ENCODE measurements at regions not wholly inside any gene's neighbourhood (a gene's known extent, or its start where the extent isn't known, plus 50 kb on each side); places are given as distances from the start of the nearest gene placed in this dataset.
A peak's percentile ranks its signal among the peaks of the same experiment; 100 is the strongest.

DNA sequence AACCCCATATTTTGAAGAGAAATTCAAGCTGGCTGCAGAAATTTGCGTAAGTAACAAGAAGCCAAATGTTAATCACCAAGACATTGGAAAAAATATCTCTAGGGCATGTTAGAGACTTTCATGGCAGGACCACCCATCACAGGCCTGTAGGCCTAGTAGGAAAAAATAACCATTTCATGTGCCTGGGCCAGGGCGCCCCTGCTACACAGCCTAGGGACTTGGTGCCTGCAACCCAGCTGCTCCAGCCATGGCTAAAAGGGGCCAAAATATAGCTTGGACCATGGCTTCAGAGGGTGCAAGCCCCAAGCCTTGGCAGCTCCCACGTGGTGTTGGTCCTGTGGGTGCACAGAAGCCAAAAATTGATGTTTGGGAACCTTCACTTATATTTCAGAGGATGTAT, 167.7 kb upstream of the NMUR2 start:
- no peaks in the 10 kb centered on the region for H3K36me3 ChIP-seq
- no peaks in the 10 kb centered on the region for H3K27me3 ChIP-seq
- ATAC-seq = no peak
- H3K9me3 ChIP-seq = no peaks in the 10 kb centered on the region
- WGBS (ENCODE audit: insufficient coverage, low coverage, low lambda C conversion rate, missing lambda C conversion rate) = 91% methylated on average over 1 of the region's 3 CpGs
- no peaks in the 10 kb centered on the region for H3K4me1 ChIP-seq
- no peak for DNase-seq
- H3K27ac ChIP-seq = no peak overlapping the region
- TF ChIP-seq, protein P1, sequence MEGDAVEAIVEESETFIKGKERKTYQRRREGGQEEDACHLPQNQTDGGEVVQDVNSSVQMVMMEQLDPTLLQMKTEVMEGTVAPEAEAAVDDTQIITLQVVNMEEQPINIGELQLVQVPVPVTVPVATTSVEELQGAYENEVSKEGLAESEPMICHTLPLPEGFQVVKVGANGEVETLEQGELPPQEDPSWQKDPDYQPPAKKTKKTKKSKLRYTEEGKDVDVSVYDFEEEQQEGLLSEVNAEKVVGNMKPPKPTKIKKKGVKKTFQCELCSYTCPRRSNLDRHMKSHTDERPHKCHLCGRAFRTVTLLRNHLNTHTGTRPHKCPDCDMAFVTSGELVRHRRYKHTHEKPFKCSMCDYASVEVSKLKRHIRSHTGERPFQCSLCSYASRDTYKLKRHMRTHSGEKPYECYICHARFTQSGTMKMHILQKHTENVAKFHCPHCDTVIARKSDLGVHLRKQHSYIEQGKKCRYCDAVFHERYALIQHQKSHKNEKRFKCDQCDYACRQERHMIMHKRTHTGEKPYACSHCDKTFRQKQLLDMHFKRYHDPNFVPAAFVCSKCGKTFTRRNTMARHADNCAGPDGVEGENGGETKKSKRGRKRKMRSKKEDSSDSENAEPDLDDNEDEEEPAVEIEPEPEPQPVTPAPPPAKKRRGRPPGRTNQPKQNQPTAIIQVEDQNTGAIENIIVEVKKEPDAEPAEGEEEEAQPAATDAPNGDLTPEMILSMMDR (IDR thresholded peaks at IDR 0.05) = no peak
- no peak for TF ChIP-seq POLR2A (IDR thresholded peaks at IDR 0.05)
- intact Hi-C loops (cut with DNase I) = no loop called here
- no peak overlapping the region for H3K4me3 ChIP-seq

DNA sequence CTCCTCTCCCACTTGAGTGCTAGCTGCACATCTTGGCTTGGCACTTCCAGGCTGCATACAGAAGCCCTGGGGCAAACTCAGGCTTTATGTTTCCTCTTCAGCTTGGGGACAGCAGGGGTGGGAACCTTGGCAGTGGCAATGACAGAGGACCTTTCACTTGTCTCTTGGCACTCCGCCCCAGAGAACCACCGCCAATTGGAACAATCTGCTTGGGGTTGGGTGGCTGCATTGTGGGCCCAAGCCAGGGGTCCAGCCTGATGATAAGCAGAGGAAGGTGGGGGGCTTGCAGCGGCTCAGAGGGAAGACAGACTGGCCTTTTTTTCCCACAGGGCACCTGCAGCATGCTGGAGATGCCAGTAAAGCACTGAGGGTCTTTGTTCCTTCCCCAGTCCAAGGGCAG, 179.0 kb upstream of the NMUR2 start:
- intact Hi-C loops (cut with DNase I) = no loop called here
- DNase-seq = no peak
- no peak for ATAC-seq

DNA sequence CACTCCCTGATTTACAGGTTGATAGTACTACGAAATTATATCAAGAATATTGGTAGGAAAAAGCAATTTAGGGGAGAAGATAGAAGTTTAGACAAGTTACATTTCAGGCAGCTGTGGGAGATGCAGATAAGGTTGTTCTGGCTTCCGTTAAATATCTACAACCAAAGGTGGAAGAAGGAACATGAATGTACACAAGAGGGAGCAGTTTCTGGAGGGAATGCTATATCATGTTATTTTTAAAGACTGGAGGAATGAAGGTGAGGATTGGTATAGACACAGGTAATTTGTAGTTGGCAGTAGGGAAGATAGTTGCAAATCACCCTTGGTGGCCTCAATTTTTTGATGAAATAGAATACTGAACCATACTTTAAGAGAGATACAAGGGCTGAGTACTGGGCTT, 187.3 kb upstream of the NMUR2 start:
- no peaks in the 10 kb centered on the region for H3K4me1 ChIP-seq
- no peaks in the 10 kb centered on the region for H3K9me3 ChIP-seq
- no peak overlapping the region for H3K4me3 ChIP-seq
- ATAC-seq (no peak), DNase-seq (no peak)
- 38% methylated on average over 2 of the region's 2 CpGs for WGBS (ENCODE audit: insufficient coverage, low coverage, low lambda C conversion rate, missing lambda C conversion rate)
- H3K36me3 ChIP-seq = no peaks in the 10 kb centered on the region
- H3K27me3 ChIP-seq = peaks cover 0 to 4% of the 10 kb centered on the region in 2 donors
- H3K27ac ChIP-seq = no peak overlapping the region
- TF ChIP-seq, protein P1 (IDR thresholded peaks at IDR 0.05) = peak in 1 of 4 donors; percentile 8
- no peak for TF ChIP-seq POLR2A (IDR thresholded peaks at IDR 0.05)
- intact Hi-C loops (cut with DNase I) = no loop called here

More for the DNA sequence above, 179.0 kb upstream of the NMUR2 start:
- no peak overlapping the region for H3K27ac ChIP-seq
- no peaks in the 10 kb centered on the region for H3K4me1 ChIP-seq
- no peaks in the 10 kb centered on the region for H3K27me3 ChIP-seq
- no CpG with 5 or more reads among the region's 3 CpGs for WGBS (ENCODE audit: insufficient coverage, low coverage, low lambda C conversion rate, missing lambda C conversion rate)
- no peak for TF ChIP-seq POLR2A (IDR thresholded peaks at IDR 0.05)
- TF ChIP-seq, protein P1 (IDR thresholded peaks at IDR 0.05) = no peak
- H3K36me3 ChIP-seq = no peaks in the 10 kb centered on the region
- H3K4me3 ChIP-seq = no peak overlapping the region
- no peaks in the 10 kb centered on the region for H3K9me3 ChIP-seq

DNA sequence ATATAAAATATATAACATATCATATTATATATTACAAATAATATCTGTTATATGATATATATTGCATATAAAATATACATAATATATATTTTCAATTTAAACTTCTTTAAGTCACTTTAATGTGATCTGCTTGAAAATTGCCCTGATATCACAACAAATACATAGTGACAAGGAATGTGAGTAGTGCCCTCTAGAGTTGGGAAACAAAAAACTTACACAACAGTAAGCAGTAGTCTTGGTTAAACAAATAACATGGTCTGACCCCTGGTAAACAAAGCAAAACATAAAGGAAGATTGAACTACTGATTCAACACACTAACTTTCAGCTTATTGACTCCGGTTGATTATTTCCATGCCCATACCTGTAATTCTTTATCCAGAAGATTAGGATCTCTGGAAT, 188.3 kb upstream of the NMUR2 start:
- peak in 1 of 4 donors; percentile 28 for ATAC-seq
- intact Hi-C loops (cut with DNase I) = no loop called here
- 73% methylated on average over 1 of the region's 1 CpG for WGBS (ENCODE audit: insufficient coverage, low coverage, low lambda C conversion rate, missing lambda C conversion rate)
- no peak for DNase-seq
- TF ChIP-seq, protein P1 (IDR thresholded peaks at IDR 0.05) = peak in 1 of 4 donors; percentile 24
- TF ChIP-seq POLR2A (IDR thresholded peaks at IDR 0.05) = no peak
- H3K27ac ChIP-seq = no peak overlapping the region
- H3K4me1 ChIP-seq = no peaks in the 10 kb centered on the region
- H3K9me3 ChIP-seq = no peaks in the 10 kb centered on the region
- no peaks in the 10 kb centered on the region for H3K36me3 ChIP-seq
- no peak overlapping the region for H3K4me3 ChIP-seq
- peaks cover 0 to 4% of the 10 kb centered on the region in 2 donors for H3K27me3 ChIP-seq

DNA sequence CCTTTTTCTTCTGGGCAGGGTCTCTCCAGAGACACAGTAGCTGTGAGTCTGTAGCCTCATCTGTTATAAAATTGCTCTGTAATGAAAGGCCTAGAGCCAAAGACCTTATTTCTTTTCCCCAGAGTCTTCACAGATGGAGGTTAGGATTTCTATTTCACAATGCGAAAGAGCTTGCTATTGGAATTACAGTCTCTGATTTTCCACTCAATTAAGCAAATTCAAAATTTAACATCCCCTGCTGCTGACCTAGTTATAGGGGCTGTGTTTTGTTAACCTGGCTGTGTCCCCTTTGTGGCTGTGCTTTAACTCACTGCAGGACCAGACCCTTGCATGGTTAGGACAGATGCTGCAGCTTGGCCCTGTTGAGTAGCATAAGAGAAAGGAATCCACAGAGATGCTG, 190.3 kb upstream of the NMUR2 start:
- WGBS (ENCODE audit: insufficient coverage, low coverage, low lambda C conversion rate, missing lambda C conversion rate) = 78% methylated on average over 1 of the region's 1 CpG
- no peak overlapping the region for H3K27ac ChIP-seq
- TF ChIP-seq, protein P1 (IDR thresholded peaks at IDR 0.05) = no peak
- H3K9me3 ChIP-seq = no peaks in the 10 kb centered on the region
- no peak for ATAC-seq
- H3K27me3 ChIP-seq = peaks cover 0 to 4% of the 10 kb centered on the region in 2 donors
- H3K36me3 ChIP-seq = no peaks in the 10 kb centered on the region
- no peak overlapping the region for H3K4me3 ChIP-seq
- DNase-seq = no peak
- no peaks in the 10 kb centered on the region for H3K4me1 ChIP-seq
- intact Hi-C loops (cut with DNase I) = no loop called here

All from right lobe of liver (tissue), 6 donors.